Panc1 (cell line): ENCODE measurements at regions not wholly inside any gene's neighbourhood (a gene's known extent, or its start where the extent isn't known, plus 50 kb on each side); places are given as distances from the start of the nearest gene placed in this dataset.

Experiments
- CTCF ChIP-seq: fragments of 450-650 bp; IDR thresholded peaks from 2 replicates; pipeline ENCODE4 v1.5.1; 2017; ENCODE audit warnings: mild to moderate bottlenecking
- POLR2AphosphoS5 ChIP-seq: IDR thresholded peaks from 2 replicates; pipeline ENCODE4 v1.6.1; 2012; ENCODE audit warnings: mild to moderate bottlenecking, low read depth, low read length, moderate library complexity
- REST ChIP-seq, 2 experiments: IDR thresholded peaks; 2 replicates each; pipeline ENCODE4 v1.6.1; 2011 to 2012; ENCODE audit warnings: low read depth in 2 of 2, control low read depth in 1 of 2, low read length in 1 of 2, mild to moderate bottlenecking in 1 of 2, moderate library complexity in 1 of 2; ENCODE audit not compliant: insufficient read depth in 1 of 2
- SIN3A ChIP-seq: IDR thresholded peaks from 2 replicates; pipeline ENCODE4 v1.6.1; 2012; ENCODE audit warnings: low read depth, mild to moderate bottlenecking, low read length, moderate library complexity, borderline replicate concordance; ENCODE audit not compliant: insufficient read depth

- TF ChIP-seq CTCF (no peak), REST (IDR thresholded peaks at IDR 0.05; ENCODE audit: insufficient read depth in 1 of 2, low read depth in 2 of 2, low read length in 1 of 2) (peak; percentile 87), SIN3A (no peak), POLR2AphosphoS5 (no peak)
Measured at GRCh38 chr5:166845044-166845443, 1446.4 kb upstream of the WWC1 start.
